ENCODE measurements at regions not wholly inside any gene's neighbourhood (a gene's known extent, or its start where the extent isn't known, plus 50 kb on each side); places are given as distances from the start of the nearest gene placed in this dataset.

DNA sequence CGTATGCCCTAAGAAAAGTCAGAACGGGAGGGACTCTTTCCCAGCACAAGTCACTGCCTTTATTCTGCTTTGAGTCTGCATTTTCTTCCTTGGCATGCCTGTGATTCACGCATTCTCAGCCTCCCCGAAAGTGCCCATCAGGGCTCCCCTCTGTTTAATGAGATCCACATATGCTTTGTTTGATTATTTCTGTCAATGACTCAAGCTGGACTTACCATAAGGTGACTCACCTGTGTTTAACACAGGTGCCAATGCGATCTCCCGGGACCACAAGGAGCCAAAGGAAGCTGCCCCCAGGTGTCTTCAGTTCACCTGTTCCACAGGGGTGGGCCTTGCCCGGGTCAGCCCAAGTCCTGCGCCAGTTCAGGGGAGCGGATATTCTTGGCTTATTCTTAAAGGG lies 386.0 kb upstream of the SHH start:
- TF ChIP-seq POLR2AphosphoS5 (IDR thresholded peaks at IDR 0.05) (no peak), CTCF (IDR thresholded peaks at IDR 0.05) (no peak)
